NCI-H2227 (cell line): ENCODE measurements at regions not wholly inside any gene's neighbourhood (a gene's known extent, or its start where the extent isn't known, plus 50 kb on each side); places are given as distances from the start of the nearest gene placed in this dataset.

Experiments
- DNase-seq: peaks from one replicate; lab custom pipeline; 2025; ENCODE audit not compliant: unreplicated experiment; lab: John Stamatoyannopoulos, UW

DNA sequence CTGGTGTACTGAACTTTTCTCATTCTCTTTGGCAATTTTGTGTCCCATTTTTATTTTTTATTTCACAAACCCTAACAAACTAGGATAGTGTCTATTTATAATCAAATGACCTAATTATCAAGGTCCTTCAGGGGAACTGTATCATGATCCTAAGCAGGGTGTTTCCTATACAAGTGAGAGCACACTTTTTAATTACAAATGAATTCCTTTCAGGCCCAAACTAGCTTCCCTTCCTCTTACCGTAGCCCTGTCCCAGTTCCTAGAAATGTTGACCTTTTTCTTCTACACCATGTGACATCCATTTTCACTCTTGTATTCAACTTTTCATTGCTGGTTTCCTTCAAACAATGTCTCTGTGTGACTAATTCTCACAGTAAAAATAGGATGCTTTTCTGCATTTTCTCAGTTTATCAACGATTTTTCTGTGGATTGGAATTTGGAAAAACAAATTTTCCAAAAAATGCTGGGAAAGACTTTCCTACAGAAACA is 411.4 kb downstream of the CCDC91 start:
- no peak for DNase-seq

GRCh38 chr12:28602786-28603185 is 412.5 kb downstream of the CCDC91 start:
- DNase-seq, result no peak

GRCh38 chr12:28603239-28603638 is 413.0 kb downstream of the CCDC91 start:
- DNase-seq, result no peak

DNA sequence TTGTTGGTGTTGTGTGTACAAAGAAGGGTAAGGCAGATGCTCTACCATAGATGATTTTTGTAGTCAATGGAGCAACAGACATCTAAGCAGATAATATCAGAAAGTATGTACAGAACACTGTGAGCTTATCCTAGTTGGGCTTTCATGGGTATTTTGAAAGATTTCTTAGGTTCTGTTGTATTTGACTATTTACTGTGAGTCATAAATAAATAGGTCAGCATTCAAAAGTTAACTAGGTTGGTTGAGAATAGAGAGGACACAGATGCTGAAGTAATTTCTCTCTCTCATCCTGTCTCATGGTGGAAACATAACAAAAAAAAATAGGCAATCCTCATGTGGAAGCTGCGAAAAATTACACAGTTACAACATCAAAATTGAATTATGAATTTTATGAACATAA is 413.5 kb downstream of the CCDC91 start:
- no peak for DNase-seq

DNA sequence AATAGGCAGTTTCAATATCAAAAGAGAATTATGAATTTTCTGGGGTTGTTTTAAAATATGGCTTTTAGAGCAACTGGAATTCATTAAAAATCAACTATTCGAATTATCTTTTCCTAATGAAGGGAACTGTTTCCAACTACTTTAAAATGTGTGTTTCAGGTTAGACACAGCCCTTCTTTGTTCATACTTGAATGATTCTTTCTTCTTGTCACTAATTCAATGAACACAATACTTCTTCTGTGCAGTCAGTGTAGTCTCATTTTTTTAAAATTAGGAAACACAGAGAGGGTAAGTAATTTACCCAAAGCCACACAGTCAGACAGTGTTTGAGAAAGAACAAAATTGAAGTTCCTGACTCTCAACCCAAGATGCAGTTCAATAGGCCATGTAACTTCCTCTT is 414.0 kb downstream of the CCDC91 start:
- DNase-seq, result no peak

GRCh38 chr12:28606967-28607557 is 416.8 kb downstream of the CCDC91 start:
- DNase-seq, result no peak

- no peak for DNase-seq
These were observed 420.3 kb downstream of the CCDC91 start for GRCh38 chr12:28610401-28611114.

- no peak for DNase-seq
These were observed 420.8 kb downstream of the CCDC91 start for GRCh38 chr12:28611115-28611435.

DNA sequence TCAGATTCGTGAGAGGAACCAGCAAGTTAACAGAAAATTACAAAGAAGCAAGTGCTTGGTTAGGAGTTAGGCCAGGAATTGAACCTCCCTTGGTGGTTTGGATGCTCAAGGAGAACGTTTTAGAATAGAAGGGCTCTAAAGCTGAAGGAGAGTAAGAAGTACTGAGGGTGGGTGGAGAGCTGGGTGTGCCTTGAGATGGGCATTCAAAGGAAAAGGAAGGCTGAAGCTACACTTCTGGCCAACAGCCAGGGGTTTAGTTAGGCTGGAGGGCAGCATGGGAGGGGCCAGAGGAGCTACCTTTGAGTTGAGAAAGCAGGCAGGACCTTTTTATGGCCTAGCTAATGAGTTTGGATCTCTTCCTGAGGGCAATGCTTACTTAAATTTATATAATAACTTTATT is 421.2 kb downstream of the CCDC91 start:
- DNase-seq, result no peak

DNA sequence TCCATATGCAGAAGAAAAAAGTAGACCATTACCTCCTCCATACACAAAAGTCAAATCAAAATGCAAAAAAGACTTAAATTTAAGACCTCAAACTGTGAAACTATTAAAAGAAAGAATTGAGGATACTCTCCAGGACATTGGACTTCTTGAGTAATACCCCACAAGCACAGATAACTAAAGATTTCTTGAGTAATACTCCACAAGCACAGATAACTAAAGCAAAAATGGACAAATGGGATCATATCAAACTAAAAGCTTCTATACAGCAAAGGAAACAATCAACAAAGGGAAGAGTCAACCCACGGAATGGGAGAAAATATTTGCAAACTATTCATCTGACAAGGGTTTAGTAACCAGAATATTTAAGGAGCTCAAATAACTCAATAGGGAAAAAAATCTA is 427.9 kb downstream of the CCDC91 start:
- DNase-seq, result no peak

GRCh38 chr12:28618772-28619171 is 428.5 kb downstream of the CCDC91 start:
- DNase-seq, result no peak

GRCh38 chr12:28620281-28620680 is 430.0 kb downstream of the CCDC91 start:
- no peak for DNase-seq

DNA sequence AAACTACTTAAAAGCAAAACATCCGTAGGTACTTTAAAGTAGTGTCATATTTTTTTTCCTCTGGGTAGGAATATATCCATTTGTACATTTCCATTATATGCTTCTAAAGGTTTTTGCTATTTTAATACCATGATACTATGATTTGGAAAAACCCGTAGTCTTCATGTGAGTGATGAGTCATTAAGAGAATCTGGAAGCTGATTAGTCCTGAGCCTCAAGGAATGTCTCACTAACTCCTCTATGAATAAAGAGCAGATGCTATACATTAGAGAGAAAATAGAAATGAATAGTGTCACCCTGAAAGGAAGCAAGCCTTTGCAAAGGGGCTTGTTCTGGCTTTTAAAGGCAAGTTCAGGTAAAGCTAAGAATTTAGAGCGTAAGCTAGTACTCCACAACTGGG is 432.1 kb downstream of the CCDC91 start:
- no peak for DNase-seq

GRCh38 chr12:28626504-28626903 is 436.2 kb downstream of the CCDC91 start:
- no peak for DNase-seq

- no peak for DNase-seq
These were observed 439.4 kb downstream of the CCDC91 start for GRCh38 chr12:28629691-28630090.

DNA sequence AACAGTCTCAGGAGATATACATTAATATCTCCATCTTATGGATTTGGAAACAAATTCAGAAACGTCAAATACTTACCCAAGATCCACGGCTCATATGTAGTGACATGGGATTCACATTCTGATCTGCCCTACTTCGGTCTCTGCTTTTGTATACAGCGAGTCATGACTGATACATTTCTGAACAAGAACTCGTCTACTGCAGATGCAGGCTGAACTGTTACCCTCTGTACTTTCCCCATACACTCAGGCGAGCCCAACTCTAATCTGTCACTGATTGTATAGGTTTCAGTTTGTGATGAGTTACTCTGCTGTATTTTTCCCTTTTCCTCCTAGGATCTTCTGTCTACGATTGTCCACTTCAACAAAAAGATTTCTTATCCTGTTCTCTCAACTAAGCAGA is 441.6 kb downstream of the CCDC91 start:
- no peak for DNase-seq

DNA sequence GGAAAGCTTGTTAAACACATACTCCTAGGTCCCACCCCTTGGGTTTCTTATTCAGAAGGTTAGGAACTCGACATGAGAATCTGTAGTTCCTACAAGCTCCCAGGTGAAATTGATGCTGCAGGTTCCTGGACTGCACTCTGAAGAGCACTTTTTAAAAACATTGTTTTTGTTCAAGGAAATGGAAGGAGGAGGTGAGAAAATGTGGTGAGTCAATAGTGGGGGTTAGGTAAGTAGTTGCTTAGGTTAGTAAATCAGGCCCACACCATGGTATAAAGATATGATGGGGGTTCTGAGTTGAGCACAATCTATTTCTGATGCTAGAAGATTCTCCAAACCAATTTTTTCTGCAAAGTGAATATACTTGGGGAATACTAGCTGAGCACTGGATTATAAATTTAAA is 450.3 kb downstream of the CCDC91 start:
- DNase-seq, result no peak

DNA sequence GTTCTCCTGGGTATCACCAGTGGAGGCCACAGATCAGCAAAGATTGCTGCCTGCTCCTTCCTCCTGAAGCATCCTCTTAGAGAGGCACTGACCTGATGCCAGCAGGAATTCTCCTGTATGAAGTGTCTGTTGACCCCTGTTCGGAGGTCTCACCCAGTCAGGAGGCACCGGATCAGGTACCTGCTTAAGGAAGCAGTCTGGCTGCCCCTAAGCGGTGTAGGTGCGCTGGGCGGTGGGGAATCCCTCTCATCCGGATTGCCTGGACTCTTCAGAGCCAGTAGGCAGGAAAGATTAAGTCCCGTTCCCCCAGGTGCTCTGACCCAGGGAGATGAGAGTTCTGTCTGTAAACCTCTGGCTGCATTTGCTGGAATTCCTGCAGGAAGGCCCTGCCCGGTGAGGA is 455.2 kb downstream of the CCDC91 start:
- no peak for DNase-seq

- DNase-seq, result no peak
These were observed 455.6 kb downstream of the CCDC91 start for GRCh38 chr12:28645891-28646290.

DNA sequence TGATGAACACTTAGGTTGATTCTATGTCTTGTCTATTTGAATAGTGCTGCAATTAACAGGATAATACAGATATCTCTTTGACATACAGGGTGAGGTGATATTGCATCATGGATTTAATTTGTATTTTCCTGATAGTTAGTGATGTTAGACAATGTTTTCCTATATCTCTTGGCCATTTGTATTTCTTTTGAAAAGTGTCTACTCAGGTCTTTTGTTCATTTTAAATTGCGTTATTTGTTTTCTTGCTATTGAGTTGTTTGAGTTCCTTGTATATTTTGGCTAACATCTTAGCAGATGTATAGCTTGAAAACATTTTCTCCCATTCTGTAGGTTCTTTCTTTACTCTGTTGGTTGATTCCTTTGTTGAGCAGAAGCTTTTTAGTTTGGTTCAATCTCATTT is 460.6 kb downstream of the CCDC91 start:
- DNase-seq, result no peak

- no peak for DNase-seq
These were observed 462.0 kb downstream of the CCDC91 start for GRCh38 chr12:28652239-28652638.

DNA sequence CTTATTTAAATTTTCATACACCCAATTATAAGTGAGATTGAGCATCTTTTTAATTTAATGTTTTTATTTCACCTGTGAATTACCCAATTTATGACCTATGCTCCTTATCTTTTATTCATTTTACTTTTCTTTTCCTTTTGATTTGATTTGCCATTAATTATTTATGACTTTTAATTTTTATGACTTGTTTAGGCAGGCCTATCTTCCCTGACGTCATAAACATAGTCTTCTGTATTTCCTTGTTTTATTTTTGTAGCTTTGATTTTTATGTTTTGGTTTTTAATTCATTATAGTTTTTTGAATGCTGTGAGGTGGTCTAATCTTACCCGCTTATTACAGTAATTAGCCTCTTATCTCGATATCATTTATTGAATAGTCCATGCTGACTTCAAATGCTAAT is 467.1 kb upstream of the FAR2 start:
- DNase-seq, result no peak

GRCh38 chr12:28683366-28683765 is 465.7 kb upstream of the FAR2 start:
- no peak for DNase-seq
